Endothelial cell of umbilical vein (primary cell): ENCODE measurements at regions not wholly inside any gene's neighbourhood (a gene's known extent, or its start where the extent isn't known, plus 50 kb on each side); places are given as distances from the start of the nearest gene placed in this dataset.
"Not testable (repeated sequence)": the region's sequence is repeated elsewhere in the genome, so short reads cannot be mapped to it uniquely, and the experiment has no call there.

ENCODE experiments used
- BruUV-seq: library from RNA; stranded (reverse); fragments of 400-500 nt; replicated peaks from 2 replicates; lab custom pipeline; 2021; lab: Mats Ljungman, UMichigan
- CTCF ChIA-PET: fragments of 300-600, 350-600 bp; sonication (Branson Sonifier 250); formaldehyde crosslinking; loops from one replicate; lab custom pipeline; 2021; ENCODE audit warnings: antibody characterized with exemption, inconsistent platforms; lab: Charles Lee
- POLR2A ChIA-PET: fragments of 300-600, 350-600 bp; sonication (Branson Sonifier 250); formaldehyde crosslinking; loops from one replicate; lab custom pipeline; 2021; ENCODE audit warnings: antibody characterized with exemption, inconsistent platforms; lab: Charles Lee
- DNase-seq: peaks from one replicate; pipeline ENCODE4 v3.0.0-alpha.2; 2011; ENCODE audit warnings: low read depth, low spot score
- FAIRE-seq: peaks from 2 replicates; lab custom pipeline; 2011; peaks lifted over from hg19 to GRCh38; lab: Jason Lieb, UNC
- H2AFZ ChIP-seq: 2 replicates; pipeline ENCODE4 v1.6.0; 2012; ENCODE audit warnings: low read depth, low read length, control low read depth, inconsistent platforms
- H3K27ac ChIP-seq: 2 replicates; pipeline ENCODE4 v1.5.1; 2011; ENCODE audit warnings: low read depth, mild to moderate bottlenecking, control low read depth, low read length, moderate library complexity; ENCODE audit not compliant: insufficient read depth
- H3K27me3 ChIP-seq, 2 experiments: 2 replicates each; pipeline versions ENCODE4 v1.6.0 to v1.6.1; 2011; ENCODE audit warnings: low read length in 2 of 2, mixed read lengths in 1 of 2; ENCODE audit not compliant: control insufficient read depth in 2 of 2, insufficient read depth in 2 of 2
- H3K36me3 ChIP-seq, 2 experiments: 2 replicates in 1 of 2; 3 replicates in 1 of 2; pipeline ENCODE4 v1.5.1; 2011; ENCODE audit warnings: low read length in 2 of 2, mild to moderate bottlenecking in 1 of 2, moderate library complexity in 1 of 2; ENCODE audit not compliant: control insufficient read depth in 2 of 2, insufficient read depth in 2 of 2; ENCODE audit errors: extremely low read depth in 1 of 2
- H3K4me1 ChIP-seq: 3 replicates; pipeline ENCODE4 v1.5.1; 2011; ENCODE audit warnings: mild to moderate bottlenecking, low read length; ENCODE audit not compliant: control insufficient read depth, insufficient read depth; ENCODE audit errors: extremely low read depth
- H3K4me2 ChIP-seq: 2 replicates; pipeline ENCODE4 v1.6.1; 2011; ENCODE audit warnings: low read length, control low read depth, mixed read lengths; ENCODE audit not compliant: insufficient read depth
- H3K4me3 ChIP-seq, 3 experiments: fragments of 200-600 bp in 1 of 3; sonication (generic), shearing (Covaris generic) in 1 of 3; replicated peaks in 1 of 3; 2 replicates each; pipeline ENCODE4 v1.5.1; 2011 to 2016; ENCODE audit warnings: control low read depth in 3 of 3, low read length in 3 of 3, mild to moderate bottlenecking in 2 of 3, inconsistent platforms in 1 of 3, low read depth in 1 of 3, moderate library complexity in 1 of 3; ENCODE audit not compliant: insufficient read depth in 1 of 3
- H3K79me2 ChIP-seq: 2 replicates; pipeline ENCODE4 v1.6.0; 2012; ENCODE audit warnings: low read length, inconsistent platforms; ENCODE audit not compliant: control insufficient read depth, insufficient read depth
- H3K9ac ChIP-seq: replicated peaks from 2 replicates; pipeline ENCODE3; 2011; ENCODE audit warnings: low read length, control low read depth; ENCODE audit not compliant: insufficient read depth; ENCODE audit errors: extremely low read depth
- H3K9me1 ChIP-seq: replicated peaks from 3 replicates; pipeline ENCODE4 v1.6.0; 2011; ENCODE audit warnings: mild to moderate bottlenecking, low read length; ENCODE audit not compliant: control insufficient read depth, insufficient read depth; ENCODE audit errors: extremely low read depth
- H3K9me3 ChIP-seq: replicated peaks from 2 replicates; pipeline ENCODE4 v1.5.1; 2012; ENCODE audit warnings: low read length, inconsistent platforms; ENCODE audit not compliant: control insufficient read depth, insufficient read depth
- H4K20me1 ChIP-seq: replicated peaks from 2 replicates; pipeline ENCODE3; 2011; ENCODE audit warnings: mild to moderate bottlenecking, low read length; ENCODE audit not compliant: control insufficient read depth, insufficient read depth; ENCODE audit errors: extremely low read depth
- EZH2 ChIP-seq: IDR thresholded peaks from 2 replicates; pipeline ENCODE4 v1.6.1; 2012; ENCODE audit warnings: borderline replicate concordance, low read depth, mild to moderate bottlenecking, moderate library complexity, low read length, inconsistent platforms; ENCODE audit not compliant: severe bottlenecking
- FOS ChIP-seq: IDR thresholded peaks from 2 replicates; pipeline ENCODE4 v1.6.1; 2011; ENCODE audit warnings: mild to moderate bottlenecking, low read length, moderate library complexity, borderline replicate concordance; ENCODE audit not compliant: insufficient read depth
- GATA2 ChIP-seq: IDR thresholded peaks from 2 replicates; pipeline ENCODE4 v1.7.0; 2011; ENCODE audit warnings: low read depth, mild to moderate bottlenecking, moderate library complexity, mixed read lengths, low read length; ENCODE audit not compliant: insufficient read length, insufficient read depth
- JUN ChIP-seq: IDR thresholded peaks from 2 replicates; pipeline ENCODE4 v1.6.1; 2011; ENCODE audit warnings: borderline replicate concordance, low read depth; ENCODE audit not compliant: insufficient read length, insufficient read depth
- MYC ChIP-seq: IDR thresholded peaks from one replicate; pipeline ENCODE4 v1.6.1; 2011; ENCODE audit warnings: mild to moderate bottlenecking, low read depth, low read length
- POLR2A ChIP-seq: IDR thresholded peaks from 2 replicates; pipeline ENCODE4 v1.6.1; 2012; ENCODE audit warnings: low read depth, mild to moderate bottlenecking, control low read depth, low read length
- POLR2AphosphoS5 ChIP-seq: IDR thresholded peaks from 2 replicates; pipeline ENCODE4 v1.6.1; 2012; ENCODE audit warnings: low read depth, mild to moderate bottlenecking, control low read depth, low read length, moderate library complexity; ENCODE audit not compliant: insufficient read depth
- dilution Hi-C: fragments of 300-500 bp; cut with MboI; formaldehyde crosslinking; loops from one replicate; pipeline ENCODE4 v1.15.0; 2019; ENCODE audit warnings: low sequenced_read_pairs; ENCODE audit not compliant: extremely low pct_ligation_motif_present
- intact Hi-C: fragments of 100-400 bp; cut with micrococcal nuclease; formaldehyde crosslinking; loops from one replicate; pipeline ENCODE4 v1.10.0; 2022
- TF ChIP-seq, protein P1 (sequence below), 2 donors: IDR thresholded peaks; 1 replicate in 1 of 2; 2 replicates in 1 of 2; pipeline ENCODE4 v1.5.1; 2011; ENCODE audit warnings: low read length in 2 of 2, mild to moderate bottlenecking in 2 of 2, moderate library complexity in 2 of 2, control low read depth in 1 of 2, inconsistent platforms in 1 of 2, low read depth in 1 of 2; ENCODE audit not compliant: insufficient read depth in 1 of 2; ENCODE audit errors: extremely low read depth in 1 of 2
- TF ChIP-seq, protein P2 (sequence below): IDR thresholded peaks from 2 replicates; pipeline ENCODE4 v1.6.1; 2011; ENCODE audit not compliant: insufficient read depth, insufficient read length

DNA sequence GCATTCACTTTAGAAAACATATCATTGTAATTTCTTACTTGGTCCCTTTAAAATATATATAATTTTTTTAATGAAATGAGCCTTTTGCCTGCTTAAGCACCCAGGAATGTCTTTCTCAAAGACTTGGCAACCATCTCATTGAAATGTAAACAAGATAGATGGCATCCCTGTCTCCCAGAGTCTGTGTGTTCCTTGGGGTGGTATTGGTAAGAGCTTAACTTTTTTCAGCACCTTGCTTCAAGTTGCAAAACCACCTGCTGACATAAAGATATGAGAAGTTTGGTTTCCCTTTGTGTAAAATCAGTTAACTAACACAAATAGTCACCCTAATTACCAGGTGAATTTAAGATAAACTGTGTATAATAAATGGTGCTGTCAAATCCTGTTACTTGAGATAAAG, 266.9 kb downstream of the DSC3 start:
- intact Hi-C loops (no loop called here), dilution Hi-C loops (no loop called here)
- ChIA-PET POLR2A (no interaction called here), CTCF (no interaction called here)
- Histone ChIP-seq H3K36me3 (no peaks in the 10 kb centered on the region), H3K4me3 (no peak overlapping the region), H2AFZ (no peak overlapping the region), H3K27me3 (no peaks in the 10 kb centered on the region), H3K79me2 (no peaks in the 10 kb centered on the region), H3K27ac (no peak overlapping the region), H3K9ac (no peak overlapping the region), H3K9me1 (no peaks in the 10 kb centered on the region), H3K9me3 (no peaks in the 10 kb centered on the region), H3K4me1 (no peaks in the 10 kb centered on the region), H3K4me2 (no peak overlapping the region), H4K20me1 (no peaks in the 10 kb centered on the region)
- BruUV-seq = no TSS peak
- no peak for DNase-seq
- TF ChIP-seq POLR2A (no peak), GATA2 (no peak), POLR2AphosphoS5 (no peak), EZH2 (no peak), MYC (no peak), JUN (no peak), FOS (no peak)
- TF ChIP-seq, protein P1, sequence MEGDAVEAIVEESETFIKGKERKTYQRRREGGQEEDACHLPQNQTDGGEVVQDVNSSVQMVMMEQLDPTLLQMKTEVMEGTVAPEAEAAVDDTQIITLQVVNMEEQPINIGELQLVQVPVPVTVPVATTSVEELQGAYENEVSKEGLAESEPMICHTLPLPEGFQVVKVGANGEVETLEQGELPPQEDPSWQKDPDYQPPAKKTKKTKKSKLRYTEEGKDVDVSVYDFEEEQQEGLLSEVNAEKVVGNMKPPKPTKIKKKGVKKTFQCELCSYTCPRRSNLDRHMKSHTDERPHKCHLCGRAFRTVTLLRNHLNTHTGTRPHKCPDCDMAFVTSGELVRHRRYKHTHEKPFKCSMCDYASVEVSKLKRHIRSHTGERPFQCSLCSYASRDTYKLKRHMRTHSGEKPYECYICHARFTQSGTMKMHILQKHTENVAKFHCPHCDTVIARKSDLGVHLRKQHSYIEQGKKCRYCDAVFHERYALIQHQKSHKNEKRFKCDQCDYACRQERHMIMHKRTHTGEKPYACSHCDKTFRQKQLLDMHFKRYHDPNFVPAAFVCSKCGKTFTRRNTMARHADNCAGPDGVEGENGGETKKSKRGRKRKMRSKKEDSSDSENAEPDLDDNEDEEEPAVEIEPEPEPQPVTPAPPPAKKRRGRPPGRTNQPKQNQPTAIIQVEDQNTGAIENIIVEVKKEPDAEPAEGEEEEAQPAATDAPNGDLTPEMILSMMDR (IDR thresholded peaks at IDR 0.05; ENCODE audit: extremely low read depth in 1 of 2, insufficient read depth in 1 of 2, low read depth in 1 of 2, low read length in 2 of 2) = no peak
- TF ChIP-seq, protein P2, sequence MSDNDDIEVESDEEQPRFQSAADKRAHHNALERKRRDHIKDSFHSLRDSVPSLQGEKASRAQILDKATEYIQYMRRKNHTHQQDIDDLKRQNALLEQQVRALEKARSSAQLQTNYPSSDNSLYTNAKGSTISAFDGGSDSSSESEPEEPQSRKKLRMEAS = no peak
- no peak for FAIRE-seq

DNA sequence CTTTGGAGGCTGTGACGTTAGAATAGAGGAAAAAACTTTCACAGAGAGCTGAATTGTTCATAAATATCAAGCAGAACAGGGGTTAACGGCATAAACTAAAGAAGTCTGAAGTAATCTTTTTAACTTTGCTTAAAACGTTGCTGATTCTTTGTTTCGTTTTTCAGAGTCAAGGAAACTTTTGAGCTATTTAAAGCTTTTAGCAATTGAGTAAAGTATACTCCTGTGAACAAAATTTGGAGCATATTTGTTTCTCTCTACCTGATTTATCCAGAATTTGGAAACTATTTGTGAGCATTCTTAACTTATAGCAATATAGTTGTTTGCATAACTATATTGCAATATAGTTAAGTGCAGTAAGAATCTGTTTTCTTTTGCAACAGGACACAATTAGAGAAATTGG, 270.4 kb downstream of the DSC3 start:
- H4K20me1 ChIP-seq, CTCF ChIA-PET, H3K9ac ChIP-seq, H2AFZ ChIP-seq, DNase-seq, H3K79me2 ChIP-seq, H3K36me3 ChIP-seq, intact Hi-C loops, H3K27me3 ChIP-seq, H3K4me3 ChIP-seq, BruUV-seq, dilution Hi-C loops, H3K4me1 ChIP-seq, H3K9me1 ChIP-seq, H3K27ac ChIP-seq, POLR2A ChIA-PET, H3K9me3 ChIP-seq, H3K4me2 ChIP-seq, FAIRE-seq: not testable (repeated sequence)
